ENCODE measurements at regions not wholly inside any gene's neighbourhood (a gene's known extent, or its start where the extent isn't known, plus 50 kb on each side); places are given as distances from the start of the nearest gene placed in this dataset.

GRCh38 chr20:62540504-62540903, 64.7 kb upstream of the GATA5 start:
- Histone ChIP-seq H3K4me3 (ENCODE audit: insufficient read depth, low read depth, low read length) (no peak overlapping the region), H3K27me3 (ENCODE audit: control insufficient read depth, insufficient read depth, low read length) (peaks cover 36% of the 10 kb centered on the region), H3K4me1 (ENCODE audit: control insufficient read depth, insufficient read depth, low read length) (no peaks in the 10 kb centered on the region), H4K20me1 (ENCODE audit: insufficient read depth, low read length) (no peaks in the 10 kb centered on the region), H2AFZ (replicated peaks; ENCODE audit: low read length, poor library complexity) (no peak overlapping the region), H3K18ac (ENCODE audit: low read depth, low read length) (no peak overlapping the region), H4K5ac (ENCODE audit: low read depth, low read length) (no peak overlapping the region), H3K9me1 (ENCODE audit: insufficient read depth, low read length) (no peaks in the 10 kb centered on the region), H3K9ac (ENCODE audit: low read depth, low read length) (no peak overlapping the region), H2BK20ac (ENCODE audit: low read depth, low read length) (no peak overlapping the region), H2BK5ac (ENCODE audit: low read depth, low read length, poor library complexity, severe bottlenecking) (no peak overlapping the region), H3K4ac (ENCODE audit: low read depth, low read length) (no peak overlapping the region), H3K23ac (ENCODE audit: low read depth, low read length) (no peak overlapping the region), H3K36me3 (ENCODE audit: control insufficient read depth, insufficient read depth, low read length) (no peaks in the 10 kb centered on the region), H2BK15ac (ENCODE audit: low read depth, low read length) (no peak overlapping the region), H3K14ac (replicated peaks; ENCODE audit: low read depth, low read length) (no peak overlapping the region), H4K91ac (ENCODE audit: insufficient read depth, low read depth, low read length) (no peak overlapping the region), H3K4me2 (ENCODE audit: low read depth, low read length) (no peak overlapping the region), H2AK5ac (ENCODE audit: low read depth, low read length) (no peak overlapping the region), H3K9me3 (ENCODE audit: control insufficient read depth, insufficient read depth, low read length) (no peaks in the 10 kb centered on the region; the same call in 1 of the 2 replicates), H4K8ac (ENCODE audit: low read depth in 2 of 2, low read length in 2 of 2) (no peak overlapping the region), H2AK9ac (replicated peaks; ENCODE audit: low read depth, low read length, poor library complexity) (no peak overlapping the region), H3K79me1 (ENCODE audit: low read depth in 1 of 2, low read length in 2 of 2) (no peaks in the 10 kb centered on the region), H3K27ac (ENCODE audit: insufficient read depth, low read length) (no peak overlapping the region), H3K56ac (ENCODE audit: extremely low read depth, insufficient read depth, low read length) (no peak overlapping the region), H2BK120ac (ENCODE audit: low read depth, low read length) (no peak overlapping the region)
- DNase-seq = no peak
- intact Hi-C loops (cut with micrococcal nuclease) = no loop called here
- in situ Hi-C loops (cut with MboI; ENCODE audit: low sequenced_read_pairs) = no loop called here
- ChIA-PET POLR2A (ENCODE audit: unreplicated experiment) (no interaction called here), CTCF (no interaction called here)
- 73% methylated on average over 6 of the region's 14 CpGs; no CpG with 5 or more reads in 1 of the 2 experiments for WGBS, 2 experiments (ENCODE audit: extremely low coverage in 2 of 2, insufficient read length in 1 of 2)
- dilution Hi-C loops (cut with HindIII; ENCODE audit: low sequenced_read_pairs, unreplicated experiment) = no loop called here
- BruUV-seq (replicated peaks) = no TSS peak
- no peak for ATAC-seq (ENCODE audit: low read depth)
- no peak for TF ChIP-seq SMC3 (IDR thresholded peaks at IDR 0.05; ENCODE audit: low read depth, low read length)
- no peak for TF ChIP-seq NFE2L2 (IDR thresholded peaks at IDR 0.05; ENCODE audit: low read depth, low read length)
- no peak for TF ChIP-seq USF2 (IDR thresholded peaks at IDR 0.05; ENCODE audit: low read depth, low read length)
- no peak for TF ChIP-seq CHD1 (IDR thresholded peaks at IDR 0.05; ENCODE audit: low read depth, low read length)
- no peak for TF ChIP-seq RAD21 (IDR thresholded peaks at IDR 0.05; ENCODE audit: low read length)
- TF ChIP-seq MXI1 (IDR thresholded peaks at IDR 0.05; ENCODE audit: borderline replicate concordance, low read depth, low read length) = no peak
- TF ChIP-seq BHLHE40 (IDR thresholded peaks at IDR 0.05; ENCODE audit: low read depth, low read length) = no peak
- no peak for TF ChIP-seq CEBPB (IDR thresholded peaks at IDR 0.05; ENCODE audit: low read depth, low read length)
- no peak for TF ChIP-seq ELK1 (IDR thresholded peaks at IDR 0.05; ENCODE audit: borderline replicate concordance, low read depth, low read length)
- no peak for TF ChIP-seq MAFK (IDR thresholded peaks at IDR 0.05; ENCODE audit: low read depth, low read length)
- no peak for TF ChIP-seq RCOR1 (IDR thresholded peaks at IDR 0.05; ENCODE audit: insufficient replicate concordance, low read length)
- no peak for TF ChIP-seq CTCF (conservative IDR thresholded peaks at IDR 0.05; ENCODE audit: low read depth, low read length)
- TF ChIP-seq RFX5 (IDR thresholded peaks at IDR 0.05; ENCODE audit: low read depth, low read length) = no peak
- TF ChIP-seq POLR2A (IDR thresholded peaks at IDR 0.05; ENCODE audit: low read depth, low read length) = no peak
- TF ChIP-seq MAZ (IDR thresholded peaks at IDR 0.05; ENCODE audit: borderline replicate concordance, low read depth, low read length) = no peak
- TF ChIP-seq FOS (IDR thresholded peaks at IDR 0.05; ENCODE audit: low read depth, low read length) = no peak

Data from IMR-90 (cell line).